Keratinocyte (primary cell): ENCODE measurements at regions not wholly inside any gene's neighbourhood (a gene's known extent, or its start where the extent isn't known, plus 50 kb on each side); places are given as distances from the start of the nearest gene placed in this dataset.

Experiments used
- DNase-seq: peaks from one replicate; pipeline ENCODE4 v3.0.0-alpha.2; 2011; ENCODE audit warnings: low read depth, missing footprints, low spot score
- FAIRE-seq: peaks from 2 replicates; lab custom pipeline; 2011; peaks lifted over from hg19 to GRCh38; lab: Jason Lieb, UNC
- H2AFZ ChIP-seq: 2 replicates; pipeline ENCODE4 v1.6.0; 2012; ENCODE audit warnings: low read length, control low read depth, inconsistent platforms; ENCODE audit not compliant: control insufficient read depth
- H3K27ac ChIP-seq: 2 replicates; pipeline ENCODE4 v1.5.1; 2011; ENCODE audit warnings: low read length; ENCODE audit not compliant: control insufficient read depth, insufficient read depth
- H3K27me3 ChIP-seq: 3 replicates; pipeline ENCODE4 v1.6.0; 2011; ENCODE audit warnings: low read length; ENCODE audit not compliant: control insufficient read depth, insufficient read depth; ENCODE audit errors: extremely low read depth
- H3K36me3 ChIP-seq, 2 experiments: 2 replicates in 1 of 2; 3 replicates in 1 of 2; pipeline ENCODE4 v1.5.1; 2011; ENCODE audit warnings: low read length in 2 of 2, mild to moderate bottlenecking in 1 of 2; ENCODE audit not compliant: control insufficient read depth in 2 of 2, insufficient read depth in 2 of 2; ENCODE audit errors: extremely low read depth in 1 of 2
- H3K4me1 ChIP-seq: 3 replicates; pipeline ENCODE4 v1.5.1; 2011; ENCODE audit warnings: low read length; ENCODE audit not compliant: control insufficient read depth, insufficient read depth; ENCODE audit errors: extremely low read depth
- H3K4me2 ChIP-seq: 3 replicates; pipeline ENCODE4 v1.6.0; 2011; ENCODE audit warnings: low read depth, low read length; ENCODE audit not compliant: control insufficient read depth, insufficient read depth; ENCODE audit errors: extremely low read depth
- H3K4me3 ChIP-seq, 3 experiments: fragments of 200-600 bp in 1 of 3; sonication (generic) in 1 of 3; 2 replicates in 2 of 3; 3 replicates in 1 of 3; pipeline ENCODE4 v1.5.1; 2011 to 2016; ENCODE audit warnings: low read length in 3 of 3, mild to moderate bottlenecking in 3 of 3, control low read depth in 2 of 3, inconsistent platforms in 1 of 3, low read depth in 1 of 3, mixed read lengths in 1 of 3, mixed run types in 1 of 3, moderate library complexity in 1 of 3; ENCODE audit not compliant: control insufficient read depth in 2 of 3, insufficient read depth in 2 of 3; ENCODE audit errors: extremely low read depth in 1 of 3
- H3K79me2 ChIP-seq: 2 replicates; pipeline ENCODE4 v1.6.0; 2012; ENCODE audit warnings: low read length; ENCODE audit not compliant: control insufficient read depth, insufficient read depth
- H3K9ac ChIP-seq: 3 replicates; pipeline ENCODE4 v1.6.0; 2011; ENCODE audit warnings: low read length; ENCODE audit not compliant: control insufficient read depth, insufficient read depth; ENCODE audit errors: extremely low read depth
- H3K9me1 ChIP-seq: 3 replicates; pipeline ENCODE4 v1.6.0; 2011; ENCODE audit warnings: low read length; ENCODE audit not compliant: control insufficient read depth, insufficient read depth; ENCODE audit errors: extremely low read depth
- H3K9me3 ChIP-seq: 2 replicates; pipeline ENCODE4 v1.5.1; 2012; ENCODE audit warnings: low read depth, low read length; ENCODE audit not compliant: control insufficient read depth
- H4K20me1 ChIP-seq: 3 replicates; pipeline ENCODE4 v1.6.0; 2011; ENCODE audit warnings: low read length; ENCODE audit not compliant: control insufficient read depth, insufficient read depth; ENCODE audit errors: extremely low read depth
- CTCF ChIP-seq, 3 experiments: IDR thresholded peaks in 1 of 3; conservative IDR thresholded peaks in 1 of 3; optimal IDR thresholded peaks in 1 of 3; 2 replicates in 2 of 3; 3 replicates in 1 of 3; pipeline versions ENCODE3 to v1.5.1; 2011; ENCODE audit warnings: low read length in 3 of 3, mild to moderate bottlenecking in 3 of 3, moderate library complexity in 2 of 3, control low read depth in 1 of 3, inconsistent platforms in 1 of 3; ENCODE audit not compliant: insufficient read depth in 2 of 3; ENCODE audit errors: extremely low read depth in 1 of 3
- EZH2 ChIP-seq: IDR thresholded peaks from one replicate; pipeline ENCODE4 v1.6.1; 2012; ENCODE audit warnings: inconsistent platforms, mild to moderate bottlenecking, low read length, moderate library complexity
- dilution Hi-C: fragments of 300-500 bp; cut with MboI; formaldehyde crosslinking; loops from one replicate; pipeline ENCODE4 v1.7.0; 2020; ENCODE audit warnings: low sequenced_read_pairs; ENCODE audit not compliant: extremely low pct_ligation_motif_present

GRCh38 chr3:21357241-21357640 is 393.8 kb downstream of the ZNF385D start:
- Histone ChIP-seq H3K9me3 (no peaks in the 10 kb centered on the region), H3K9ac (no peak overlapping the region)
- dilution Hi-C loops, result no loop called here

GRCh38 chr3:21356402-21356801 is 394.6 kb downstream of the ZNF385D start:
- dilution Hi-C loops, result no loop called here
- Histone ChIP-seq H3K4me2 (no peak overlapping the region), H3K4me3 (no peak overlapping the region), H3K9ac (no peak overlapping the region), H2AFZ (no peak overlapping the region), H3K9me1 (no peaks in the 10 kb centered on the region), H4K20me1 (no peaks in the 10 kb centered on the region), H3K9me3 (no peaks in the 10 kb centered on the region), H3K27ac (no peak overlapping the region), H3K36me3 (no peaks in the 10 kb centered on the region), H3K4me1 (no peaks in the 10 kb centered on the region), H3K27me3 (no peaks in the 10 kb centered on the region), H3K79me2 (no peaks in the 10 kb centered on the region)
- FAIRE-seq (no peak), DNase-seq (no peak)
- no peak for TF ChIP-seq CTCF (optimal IDR thresholded peaks at IDR 0.05 in 1 of 3, IDR thresholded peaks at IDR 0.05 in 1 of 3, conservative IDR thresholded peaks at IDR 0.05 in 1 of 3; ENCODE audit: extremely low read depth in 1 of 3, insufficient read depth in 2 of 3, low read length in 3 of 3)

More at GRCh38 chr3:21357241-21357640, 393.8 kb downstream of the ZNF385D start:
- H3K4me2 ChIP-seq, result no peak overlapping the region
- no peak overlapping the region for H3K4me3 ChIP-seq
- H3K27ac ChIP-seq, result no peak overlapping the region
- no peak overlapping the region for H2AFZ ChIP-seq
- H3K79me2 ChIP-seq, result no peaks in the 10 kb centered on the region
- FAIRE-seq (no peak), DNase-seq (no peak)
- no peaks in the 10 kb centered on the region for H3K27me3 ChIP-seq
- H4K20me1 ChIP-seq, result no peaks in the 10 kb centered on the region
- no peaks in the 10 kb centered on the region for H3K4me1 ChIP-seq
- no peaks in the 10 kb centered on the region for H3K9me1 ChIP-seq
- no peaks in the 10 kb centered on the region for H3K36me3 ChIP-seq
- TF ChIP-seq CTCF (optimal IDR thresholded peaks at IDR 0.05 in 1 of 3, IDR thresholded peaks at IDR 0.05 in 1 of 3, conservative IDR thresholded peaks at IDR 0.05 in 1 of 3; ENCODE audit: extremely low read depth in 1 of 3, insufficient read depth in 2 of 3, low read length in 3 of 3), result no peak
- no peak for TF ChIP-seq EZH2
